Kidney epithelial cell (primary cell): ENCODE measurements at regions not wholly inside any gene's neighbourhood (a gene's known extent, or its start where the extent isn't known, plus 50 kb on each side); places are given as distances from the start of the nearest gene placed in this dataset.

Experiments
- DNase-seq: peaks from one replicate; pipeline ENCODE4 v3.0.0-alpha.2; 2010; ENCODE audit warnings: low read depth
- H3K27me3 ChIP-seq: 2 replicates; pipeline ENCODE4 v1.6.0; 2011; ENCODE audit warnings: low read length; ENCODE audit not compliant: control insufficient read depth, insufficient read depth
- H3K36me3 ChIP-seq: 2 replicates; pipeline ENCODE4 v1.5.1; 2011; ENCODE audit warnings: low read length; ENCODE audit not compliant: control insufficient read depth, insufficient read depth
- H3K4me3 ChIP-seq: 2 replicates; pipeline ENCODE4 v1.5.1; 2011; ENCODE audit warnings: low read depth, mild to moderate bottlenecking, control low read depth, low read length
- CTCF ChIP-seq: IDR thresholded peaks from 2 replicates; pipeline ENCODE4 v1.5.1; 2011; ENCODE audit warnings: mild to moderate bottlenecking, moderate library complexity, low read length, control low read depth, inconsistent platforms; ENCODE audit not compliant: insufficient read depth, poor library complexity, severe bottlenecking

DNA sequence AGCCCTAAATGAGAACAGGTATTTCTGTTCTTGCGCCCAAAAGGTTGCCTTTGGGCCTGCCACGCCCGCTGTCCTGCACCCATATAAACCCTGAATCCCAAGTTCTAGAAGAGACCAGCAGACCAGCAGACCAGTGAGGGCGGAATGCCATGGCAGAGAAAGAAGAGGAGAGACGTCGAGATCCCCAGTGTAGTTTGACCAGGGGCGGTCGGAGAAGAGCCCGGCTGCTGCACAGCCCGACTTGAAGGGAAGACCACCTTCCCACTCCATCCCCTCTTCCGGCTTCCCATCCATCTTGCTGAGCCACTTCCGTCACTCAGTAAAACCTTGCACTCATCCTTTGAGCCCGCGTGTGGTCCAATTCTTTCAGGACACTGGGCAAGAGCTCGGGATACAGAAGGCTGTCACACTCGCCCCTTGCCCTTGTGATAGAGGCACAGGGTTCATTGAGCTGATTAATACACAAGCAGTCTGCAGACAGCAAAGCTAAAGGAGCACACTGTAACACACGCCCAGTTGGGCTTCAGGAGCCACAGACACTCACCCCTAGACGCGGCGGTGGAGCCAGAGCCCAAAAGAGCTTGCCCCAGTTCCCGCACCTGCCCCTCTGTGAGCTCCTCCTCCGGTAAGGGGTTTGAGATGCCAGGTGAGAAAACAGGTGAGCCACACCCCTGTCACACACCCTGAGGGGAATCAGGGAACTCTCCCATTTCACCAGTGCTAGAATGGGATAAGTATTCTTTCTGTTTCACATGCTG lies 230.8 kb downstream of the PCDH10 start:
- DNase-seq = no peak
- H3K4me3 ChIP-seq = no peak overlapping the region
- H3K36me3 ChIP-seq = no peaks in the 10 kb centered on the region
- H3K27me3 ChIP-seq = no peaks in the 10 kb centered on the region
- no peak for TF ChIP-seq CTCF

- no peak for DNase-seq
- TF ChIP-seq CTCF = no peak
- Histone ChIP-seq H3K27me3 (no peaks in the 10 kb centered on the region), H3K4me3 (no peak overlapping the region), H3K36me3 (no peaks in the 10 kb centered on the region)
These were observed 228.2 kb downstream of the PCDH10 start for GRCh38 chr4:133377286-133377685.

DNA sequence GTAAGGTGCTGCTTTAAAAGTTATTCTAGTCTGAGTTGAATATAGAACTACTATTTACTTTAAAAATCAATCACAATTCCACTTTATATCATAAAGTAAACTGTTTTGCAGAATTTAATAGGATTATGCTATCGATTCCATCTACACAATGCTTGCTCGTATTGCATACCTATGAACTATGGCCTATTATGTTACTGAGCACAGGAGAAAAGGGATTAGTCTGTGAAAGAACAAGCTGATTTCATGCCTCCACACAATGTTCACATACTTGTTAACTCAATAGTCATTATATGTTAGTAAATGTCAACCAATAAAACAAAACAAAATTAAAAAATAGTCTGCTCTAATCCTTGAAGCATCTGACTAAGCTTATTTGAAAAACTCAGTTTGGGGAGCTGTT lies 223.6 kb downstream of the PCDH10 start:
- Histone ChIP-seq H3K36me3 (no peaks in the 10 kb centered on the region), H3K4me3 (no peak overlapping the region), H3K27me3 (no peaks in the 10 kb centered on the region)
- no peak for TF ChIP-seq CTCF
- no peak for DNase-seq

- H3K4me3 ChIP-seq = no peak overlapping the region
- H3K36me3 ChIP-seq = no peaks in the 10 kb centered on the region
- DNase-seq = no peak
- no peak for TF ChIP-seq CTCF
- H3K27me3 ChIP-seq = no peaks in the 10 kb centered on the region
These were observed 206.5 kb downstream of the PCDH10 start for GRCh38 chr4:133355633-133356032.

- no peak for TF ChIP-seq CTCF
- Histone ChIP-seq H3K27me3 (no peaks in the 10 kb centered on the region), H3K36me3 (no peaks in the 10 kb centered on the region), H3K4me3 (no peak overlapping the region)
- no peak for DNase-seq
These were observed 198.3 kb downstream of the PCDH10 start for GRCh38 chr4:133347409-133347808.

DNA sequence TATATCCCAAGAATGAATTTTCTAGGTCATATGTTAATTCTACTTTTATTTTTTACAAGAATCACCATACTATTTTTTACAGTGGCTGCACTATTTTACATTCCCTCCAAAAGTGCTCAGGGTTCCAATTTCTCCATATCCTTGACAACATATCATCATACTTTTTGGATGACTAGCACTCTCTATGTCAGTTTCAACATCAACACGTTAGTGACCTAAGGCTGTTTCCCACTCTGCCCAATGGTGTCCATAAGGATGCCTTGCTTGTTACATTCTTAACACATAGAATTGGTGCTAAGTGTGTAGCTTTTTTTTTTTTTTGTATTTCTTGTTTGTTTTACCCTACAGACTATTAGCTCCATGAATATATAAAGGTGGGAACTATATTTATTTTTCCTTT lies 175.4 kb downstream of the PCDH10 start:
- Histone ChIP-seq H3K4me3 (no peak overlapping the region), H3K36me3 (no peaks in the 10 kb centered on the region)
- TF ChIP-seq CTCF = no peak

More for the DNA sequence above, 175.4 kb downstream of the PCDH10 start:
- H3K27me3 ChIP-seq = no peaks in the 10 kb centered on the region
- no peak for DNase-seq
